ENCODE measurements at regions not wholly inside any gene's neighbourhood (a gene's known extent, or its start where the extent isn't known, plus 50 kb on each side); places are given as distances from the start of the nearest gene placed in this dataset.

GRCh38 chr13:104404325-104404724 is 1338.1 kb upstream of the SLC10A2 start:
- DNase-seq (ENCODE audit: low read depth), result no peak
- no peak for TF ChIP-seq CTCF (IDR thresholded peaks at IDR 0.05; ENCODE audit: control insufficient read depth, insufficient read depth, low read depth, low read length, missing control alignments)
- no peak overlapping the region for H3K4me3 ChIP-seq (ENCODE audit: control insufficient read depth, low read depth, low read length)

GRCh38 chr13:104389691-104390090 is 1323.5 kb upstream of the SLC10A2 start:
- DNase-seq (ENCODE audit: low read depth), result no peak
- H3K4me3 ChIP-seq (ENCODE audit: control insufficient read depth, low read depth, low read length), result no peak overlapping the region
- TF ChIP-seq CTCF (IDR thresholded peaks at IDR 0.05; ENCODE audit: control insufficient read depth, insufficient read depth, low read depth, low read length, missing control alignments), result no peak

DNA sequence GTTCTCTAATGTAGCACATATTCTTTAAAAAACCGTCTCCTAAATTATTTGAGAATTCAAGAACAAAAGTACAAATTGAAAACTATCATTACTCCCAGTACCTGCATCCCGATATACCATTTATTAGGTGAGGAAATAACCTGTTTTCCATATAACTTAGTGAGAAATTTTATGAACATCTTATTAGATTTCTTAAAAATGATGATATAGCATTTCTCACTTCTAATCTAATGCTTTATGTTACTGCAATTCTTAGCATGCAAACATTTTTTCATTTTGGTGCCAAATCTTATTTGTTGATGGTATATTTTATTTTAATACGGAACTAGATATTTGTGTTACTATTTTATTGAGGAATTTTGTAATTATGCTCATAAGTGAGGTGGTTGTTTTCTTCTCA is 1321.3 kb upstream of the SLC10A2 start:
- no peak for DNase-seq (ENCODE audit: low read depth)
- no peak overlapping the region for H3K4me3 ChIP-seq (ENCODE audit: control insufficient read depth, low read depth, low read length)

GRCh38 chr13:104385404-104385803 is 1319.2 kb upstream of the SLC10A2 start:
- DNase-seq (ENCODE audit: low read depth), result no peak
- TF ChIP-seq CTCF (IDR thresholded peaks at IDR 0.05; ENCODE audit: control insufficient read depth, insufficient read depth, low read depth, low read length, missing control alignments), result no peak
- no peak overlapping the region for H3K4me3 ChIP-seq (ENCODE audit: control insufficient read depth, low read depth, low read length)

More for the DNA sequence above, 1321.3 kb upstream of the SLC10A2 start:
- TF ChIP-seq CTCF (IDR thresholded peaks at IDR 0.05; ENCODE audit: control insufficient read depth, insufficient read depth, low read depth, low read length, missing control alignments), result no peak

DNA sequence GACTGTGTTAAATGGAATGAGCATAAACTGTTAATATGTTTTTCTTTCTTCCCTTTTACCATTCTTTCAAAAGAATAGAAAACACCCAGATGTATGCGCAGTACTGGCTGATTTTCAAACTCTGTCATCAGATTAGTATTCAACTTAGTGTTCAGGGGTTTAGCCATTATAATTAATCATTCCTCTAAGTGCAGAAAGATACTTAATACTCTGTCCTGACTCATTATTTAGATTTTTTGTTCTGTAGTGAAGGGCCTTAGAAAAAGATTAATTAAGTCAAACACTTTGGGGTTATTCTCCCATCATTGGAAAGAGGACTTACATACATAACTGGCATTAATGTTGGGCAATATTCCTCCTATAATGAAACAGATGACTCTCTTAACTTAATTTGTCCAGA is 1316.7 kb upstream of the SLC10A2 start:
- no peak for DNase-seq (ENCODE audit: low read depth)
- no peak overlapping the region for H3K4me3 ChIP-seq (ENCODE audit: control insufficient read depth, low read depth, low read length)
- TF ChIP-seq CTCF (IDR thresholded peaks at IDR 0.05; ENCODE audit: control insufficient read depth, insufficient read depth, low read depth, low read length, missing control alignments), result no peak

DNA sequence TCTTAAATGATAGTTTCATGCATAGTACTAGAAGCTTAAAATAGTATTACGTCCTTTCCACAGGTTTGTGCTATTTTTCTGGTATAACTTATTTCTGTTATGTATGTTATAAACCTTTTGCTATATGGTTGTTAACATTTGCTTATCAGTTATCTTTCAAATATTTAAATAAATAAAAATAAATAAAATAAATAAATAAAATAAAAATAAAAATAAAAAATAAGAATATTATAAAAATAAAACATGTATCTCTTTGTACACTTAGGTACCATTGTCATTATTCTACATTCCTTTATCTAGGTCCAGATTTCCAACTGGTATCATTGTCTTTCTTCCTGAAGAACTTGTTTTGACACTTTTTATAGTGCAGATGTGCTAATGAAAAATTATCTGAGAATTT is 1310.4 kb upstream of the SLC10A2 start:
- TF ChIP-seq CTCF (IDR thresholded peaks at IDR 0.05; ENCODE audit: control insufficient read depth, insufficient read depth, low read depth, low read length, missing control alignments), result no peak
- no peak for DNase-seq (ENCODE audit: low read depth)
- no peak overlapping the region for H3K4me3 ChIP-seq (ENCODE audit: control insufficient read depth, low read depth, low read length)

DNA sequence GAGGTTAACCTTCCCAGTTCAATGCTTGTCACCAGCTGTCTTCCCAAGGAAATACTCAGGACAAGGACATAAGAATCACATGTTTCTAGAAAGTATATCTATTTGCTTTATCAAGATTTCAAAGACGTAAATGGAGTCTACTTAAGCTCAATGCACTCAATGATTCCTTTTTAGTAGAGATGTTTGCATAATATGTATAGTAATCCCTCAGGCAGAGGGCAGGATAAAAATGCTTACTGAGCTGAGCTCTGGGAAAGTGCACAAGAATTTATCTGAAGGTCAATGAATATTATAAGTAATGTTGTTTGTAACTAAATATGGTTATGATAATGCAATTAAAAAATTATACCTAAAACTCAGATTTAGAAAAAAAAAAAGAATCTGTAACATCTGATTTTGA is 1309.4 kb upstream of the SLC10A2 start:
- no peak for DNase-seq (ENCODE audit: low read depth)
- H3K4me3 ChIP-seq (ENCODE audit: control insufficient read depth, low read depth, low read length), result no peak overlapping the region
- TF ChIP-seq CTCF (IDR thresholded peaks at IDR 0.05; ENCODE audit: control insufficient read depth, insufficient read depth, low read depth, low read length, missing control alignments), result no peak

Measured in AG09309 (cell line).